Stimulated activated memory B cell treated with anti-CD40 and anti-IgM and Interleukin-4, amounts not matched to agents 10 μg/mL and 1 μg/mL and 100 μg/mL, for 72 hours (primary cell): ENCODE measurements at regions not wholly inside any gene's neighbourhood (a gene's known extent, or its start where the extent isn't known, plus 50 kb on each side); places are given as distances from the start of the nearest gene placed in this dataset.
"Not testable (repeated sequence)": the region's sequence is repeated elsewhere in the genome, so short reads cannot be mapped to it uniquely, and the experiment has no call there.

ENCODE experiments used
- ATAC-seq: fragments of 150-1000 bp; cut with Tn5 transposase; 2 replicates; pipeline ENCODE4 v1.10.0; 2021
- H3K27ac Mint-ChIP-seq: one replicate; pipeline ENCODE4 v1.8.0; 2022; ENCODE audit warnings: mild to moderate bottlenecking, mixed read lengths
- H3K27me3 Mint-ChIP-seq: one replicate; pipeline ENCODE4 v1.8.0; 2022; ENCODE audit warnings: mixed read lengths
- H3K36me3 Mint-ChIP-seq: one replicate; pipeline ENCODE4 v1.8.0; 2022; ENCODE audit warnings: mixed read lengths
- H3K4me1 Mint-ChIP-seq: one replicate; pipeline ENCODE4 v1.8.0; 2022; ENCODE audit warnings: mixed read lengths
- H3K4me3 Mint-ChIP-seq: one replicate; pipeline ENCODE4 v1.8.0; 2022; ENCODE audit warnings: mild to moderate bottlenecking, moderate library complexity, mixed read lengths
- H3K9me3 Mint-ChIP-seq: one replicate; pipeline ENCODE4 v1.8.0; 2022; ENCODE audit warnings: mixed read lengths

DNA sequence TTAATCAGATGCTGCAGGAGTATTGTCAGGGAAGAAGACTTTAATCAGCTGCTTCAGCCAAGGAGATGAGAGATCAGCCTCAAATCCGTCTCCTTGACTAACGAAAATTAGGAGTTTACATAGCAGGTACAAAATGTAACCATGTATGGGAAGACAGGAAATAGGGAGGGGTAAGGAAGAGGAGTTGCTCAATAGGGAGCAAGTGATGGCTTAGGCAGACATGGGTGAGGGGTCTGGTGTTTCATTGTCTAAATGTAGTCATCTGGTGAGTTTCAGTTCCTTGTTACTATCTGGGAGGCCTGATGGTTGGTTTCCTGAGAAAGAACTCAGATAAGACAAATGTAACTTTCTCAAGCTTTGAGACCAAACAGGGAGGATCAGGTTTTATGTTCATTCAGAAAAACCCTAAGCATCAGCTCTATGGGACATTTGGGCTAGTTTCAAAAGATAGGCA lies 217.3 kb upstream of the SULF2 start:
- peaks cover 10% of the 10 kb centered on the region for H3K9me3 Mint-ChIP-seq
- H3K27ac Mint-ChIP-seq = peak overlapping the region; percentile 22
- peaks cover 14% of the 10 kb centered on the region for H3K36me3 Mint-ChIP-seq
- H3K4me1 Mint-ChIP-seq = peaks cover 64% of the 10 kb centered on the region
- no peaks in the 10 kb centered on the region for H3K27me3 Mint-ChIP-seq
- peak; percentile 90 for ATAC-seq
- no peak overlapping the region for H3K4me3 Mint-ChIP-seq

DNA sequence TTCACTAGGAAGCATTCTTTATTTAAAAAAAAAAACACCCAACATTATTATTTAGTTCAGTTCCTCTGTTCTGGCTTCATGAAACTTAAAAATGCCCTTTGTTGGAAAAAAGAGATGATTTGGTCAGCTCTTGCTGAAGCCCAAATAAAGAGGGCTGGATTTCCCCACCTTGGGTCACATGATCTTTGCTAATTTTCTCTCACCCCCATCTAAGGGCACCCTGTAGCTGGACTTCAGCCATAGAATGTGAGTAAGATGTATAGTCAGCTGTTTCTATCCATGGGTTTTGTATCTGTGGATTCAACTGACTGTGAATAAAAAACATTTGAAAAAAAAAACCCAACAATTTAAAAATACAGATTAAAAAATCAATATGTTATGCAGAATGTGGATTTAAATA lies 213.9 kb upstream of the SULF2 start:
- Mint-ChIP-seq H3K27ac (no peak overlapping the region), H3K4me3 (no peak overlapping the region), H3K4me1 (peaks cover 30% of the 10 kb centered on the region), H3K27me3 (no peaks in the 10 kb centered on the region), H3K9me3 (peaks cover 13% of the 10 kb centered on the region), H3K36me3 (peaks cover 12% of the 10 kb centered on the region)
- ATAC-seq = no peak

DNA sequence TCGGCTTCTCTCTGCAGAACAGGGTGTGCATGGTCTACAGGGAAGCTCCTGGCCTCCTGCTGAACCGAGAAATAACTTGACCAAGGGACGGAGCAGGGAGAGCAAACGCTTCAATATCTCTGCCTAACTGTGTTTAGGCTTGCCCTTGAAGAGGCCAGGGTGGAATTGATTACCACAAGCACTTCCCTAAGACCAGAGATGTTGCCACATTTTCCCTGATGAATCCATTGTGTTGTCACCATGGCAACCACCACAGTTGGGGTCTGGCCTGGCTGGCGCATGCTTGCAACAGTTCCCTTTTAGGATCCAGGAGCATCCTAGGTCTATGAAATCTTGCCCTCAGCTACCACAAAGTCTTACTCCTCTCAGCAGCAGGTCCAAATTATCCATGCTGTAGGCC lies 213.5 kb upstream of the SULF2 start:
- Mint-ChIP-seq H3K36me3 (peaks cover 8% of the 10 kb centered on the region), H3K27ac (no peak overlapping the region), H3K27me3 (no peaks in the 10 kb centered on the region), H3K4me3 (no peak overlapping the region), H3K9me3 (peaks cover 14% of the 10 kb centered on the region), H3K4me1 (peaks cover 26% of the 10 kb centered on the region)
- no peak for ATAC-seq

DNA sequence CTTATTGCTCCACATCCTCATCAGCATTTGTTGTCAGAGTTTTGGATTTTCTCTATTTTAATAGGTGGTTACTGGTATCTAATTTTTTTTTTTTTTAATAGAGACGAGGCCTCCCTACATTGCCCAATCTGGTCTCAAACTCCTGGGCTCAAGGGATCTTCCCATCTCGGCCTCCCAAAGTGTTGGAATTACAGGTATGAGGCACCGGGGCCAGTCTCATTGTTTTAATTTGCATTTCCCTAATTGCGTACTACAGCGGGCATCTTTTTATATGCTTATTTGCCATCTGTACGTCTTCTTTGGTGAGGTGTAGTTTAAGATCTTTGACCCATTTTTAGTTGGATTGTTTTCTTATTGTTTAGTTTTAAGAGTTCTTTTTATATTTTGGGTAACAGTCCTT lies 210.4 kb upstream of the SULF2 start:
- H3K27me3 Mint-ChIP-seq = no peaks in the 10 kb centered on the region
- H3K36me3 Mint-ChIP-seq = peaks cover 4% of the 10 kb centered on the region
- no peak overlapping the region for H3K27ac Mint-ChIP-seq
- H3K4me3 Mint-ChIP-seq = no peak overlapping the region
- peaks cover 4% of the 10 kb centered on the region for H3K4me1 Mint-ChIP-seq
- peaks cover 18% of the 10 kb centered on the region for H3K9me3 Mint-ChIP-seq
- ATAC-seq = no peak

DNA sequence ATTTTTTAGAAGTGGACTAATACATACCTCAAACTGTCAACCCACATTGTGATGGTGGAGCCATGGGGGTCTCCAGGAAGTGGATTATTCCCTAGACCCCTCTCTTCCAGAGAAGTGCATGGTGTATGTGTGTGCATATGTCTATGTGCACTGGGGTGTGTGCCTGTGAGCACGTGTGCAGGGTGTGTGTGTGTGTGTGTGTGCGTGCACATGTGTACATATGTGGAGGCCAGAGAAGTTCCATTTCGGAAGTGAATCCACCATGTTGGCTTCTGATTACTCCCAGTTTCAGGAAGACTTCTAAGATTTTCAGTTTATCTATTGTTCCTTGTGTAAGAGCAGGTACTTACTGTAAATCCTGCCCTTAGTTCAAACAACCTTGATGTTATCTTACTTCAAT lies 208.5 kb upstream of the SULF2 start:
- no peaks in the 10 kb centered on the region for H3K36me3 Mint-ChIP-seq

DNA sequence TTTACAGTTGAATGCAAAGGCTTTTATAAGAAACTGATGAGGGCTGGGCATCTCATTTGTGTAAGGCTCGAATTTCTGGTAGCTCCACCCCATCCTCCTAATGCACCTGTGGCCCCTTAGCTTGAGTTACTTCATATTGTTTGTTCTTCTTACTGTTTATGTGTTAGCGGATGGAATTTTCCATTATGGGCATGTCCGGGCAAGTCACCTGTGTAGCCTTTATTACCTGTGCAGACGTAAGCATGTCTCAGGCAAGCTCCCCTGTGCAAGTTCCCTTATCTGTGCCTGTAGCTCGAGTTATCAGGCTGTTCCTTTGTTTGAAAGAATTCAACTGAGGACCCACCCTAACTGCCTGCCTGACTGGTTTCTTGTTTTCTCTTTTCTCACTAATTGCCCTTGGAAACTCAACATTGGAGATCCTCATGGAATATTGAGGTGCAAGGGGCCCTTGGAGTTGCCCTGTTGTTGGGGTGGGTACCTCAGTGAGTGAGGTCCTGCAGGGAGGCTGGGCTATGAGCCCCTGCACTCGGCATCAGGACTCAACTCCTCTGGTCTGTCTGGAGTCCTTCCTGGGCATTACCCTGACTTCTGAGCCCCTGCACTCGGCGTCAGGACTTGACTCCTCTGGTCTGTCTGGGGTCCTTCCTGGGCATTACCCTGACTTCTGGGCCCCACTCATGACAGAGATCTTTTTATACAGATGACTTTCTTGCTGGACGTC lies 207.9 kb upstream of the SULF2 start:
- no peak for ATAC-seq
- H3K9me3 Mint-ChIP-seq = peaks cover 15% of the 10 kb centered on the region
- H3K27ac Mint-ChIP-seq = no peak overlapping the region
- H3K27me3 Mint-ChIP-seq = peaks cover 10% of the 10 kb centered on the region
- H3K4me1 Mint-ChIP-seq = no peaks in the 10 kb centered on the region
- H3K4me3 Mint-ChIP-seq = no peak overlapping the region
- no peaks in the 10 kb centered on the region for H3K36me3 Mint-ChIP-seq

More for the DNA sequence above, 208.5 kb upstream of the SULF2 start:
- Mint-ChIP-seq H3K9me3 (peaks cover 15% of the 10 kb centered on the region), H3K4me3 (no peak overlapping the region), H3K4me1 (no peaks in the 10 kb centered on the region), H3K27me3 (peaks cover 10% of the 10 kb centered on the region), H3K27ac (no peak overlapping the region)
- no peak for ATAC-seq

DNA sequence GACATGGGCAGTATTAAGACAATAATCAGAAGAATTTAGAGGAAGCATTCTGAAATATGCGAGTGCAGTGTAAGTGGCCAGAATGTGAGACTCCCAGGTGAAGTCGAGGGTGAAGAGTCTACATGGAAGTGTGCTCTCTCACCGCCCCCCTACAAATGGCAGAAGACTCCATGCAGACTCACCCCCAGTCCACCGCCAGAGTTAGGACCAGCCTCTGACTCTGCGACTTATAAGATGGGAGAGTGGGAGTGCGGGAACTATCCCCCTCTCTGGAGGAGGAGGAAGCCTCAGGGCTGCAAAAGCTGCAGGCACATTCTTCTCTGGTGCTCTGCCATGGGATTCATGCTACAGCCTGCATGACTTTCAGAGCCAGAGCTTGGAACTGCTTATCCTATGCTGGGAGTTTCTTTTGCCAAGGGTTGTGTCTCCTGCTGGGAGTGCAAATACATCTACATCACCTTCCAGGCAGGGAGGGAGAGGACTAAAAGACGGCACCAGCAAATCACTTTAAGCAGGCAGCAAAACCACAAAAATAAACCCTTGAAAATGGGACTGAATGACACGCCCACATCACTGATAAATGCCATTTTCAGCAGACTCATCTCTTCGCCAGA lies 206.7 kb upstream of the SULF2 start:
- Mint-ChIP-seq H3K27me3 (peaks cover 10% of the 10 kb centered on the region), H3K36me3 (no peaks in the 10 kb centered on the region), H3K9me3 (peaks cover 15% of the 10 kb centered on the region), H3K27ac (no peak overlapping the region), H3K4me3 (no peak overlapping the region), H3K4me1 (no peaks in the 10 kb centered on the region)
- ATAC-seq = no peak

DNA sequence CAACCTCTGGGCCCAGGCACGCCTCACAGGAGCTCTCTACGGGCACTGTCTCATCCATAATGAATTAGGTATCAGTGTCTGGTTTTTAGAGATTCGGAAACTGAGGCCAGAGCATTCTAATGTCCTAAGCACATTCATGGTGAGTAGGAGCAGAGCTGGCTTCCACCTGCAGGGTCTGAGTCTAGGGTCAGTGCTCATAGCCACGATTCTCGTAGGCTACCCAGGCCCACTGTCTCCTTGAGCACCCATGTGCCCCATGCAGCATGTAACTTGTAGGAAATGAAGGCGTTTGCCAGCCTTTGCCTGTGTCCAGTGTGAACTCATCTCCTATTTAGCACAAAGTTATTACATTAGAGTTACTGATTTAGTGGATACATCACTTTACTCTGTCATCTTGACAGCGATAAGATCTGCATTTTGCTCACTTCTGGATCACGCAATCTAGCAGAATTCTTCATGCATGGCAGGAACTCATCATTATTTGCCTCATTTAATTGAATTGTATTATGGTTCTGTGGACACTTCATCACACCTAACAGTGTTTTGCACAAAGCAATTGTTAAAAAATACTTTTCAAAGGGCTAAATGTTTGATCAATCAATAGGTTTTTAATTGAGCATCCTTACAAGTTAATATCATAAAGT lies 205.3 kb upstream of the SULF2 start:
- Mint-ChIP-seq H3K4me1 (no peaks in the 10 kb centered on the region), H3K4me3 (no peak overlapping the region), H3K36me3 (no peaks in the 10 kb centered on the region), H3K9me3 (peaks cover 15% of the 10 kb centered on the region), H3K27ac (no peak overlapping the region), H3K27me3 (peaks cover 10% of the 10 kb centered on the region)
- ATAC-seq = no peak

DNA sequence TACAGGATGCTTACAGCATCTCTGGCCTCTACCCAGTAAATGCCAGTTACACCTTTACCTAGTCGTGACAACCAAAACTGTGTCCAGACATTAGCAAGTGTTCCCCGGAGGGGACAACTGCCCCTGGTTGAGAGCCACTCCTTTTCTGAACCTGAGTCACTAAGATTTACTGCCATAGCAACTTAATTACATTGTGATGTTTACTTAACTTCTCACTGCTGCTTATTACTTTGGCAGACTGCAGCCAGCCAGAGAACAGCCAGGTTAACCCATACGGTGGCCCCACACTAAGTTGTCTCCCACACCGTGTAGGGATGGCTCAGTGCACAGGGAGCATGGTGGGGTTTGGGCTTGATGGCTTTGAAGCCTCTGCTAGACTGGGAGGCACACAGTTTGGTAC lies 204.7 kb upstream of the SULF2 start:
- ATAC-seq = no peak
- H3K27me3 Mint-ChIP-seq = peaks cover 10% of the 10 kb centered on the region
- no peak overlapping the region for H3K4me3 Mint-ChIP-seq
- H3K4me1 Mint-ChIP-seq = no peaks in the 10 kb centered on the region
- H3K27ac Mint-ChIP-seq = no peak overlapping the region
- H3K36me3 Mint-ChIP-seq = no peaks in the 10 kb centered on the region
- peaks cover 15% of the 10 kb centered on the region for H3K9me3 Mint-ChIP-seq

DNA sequence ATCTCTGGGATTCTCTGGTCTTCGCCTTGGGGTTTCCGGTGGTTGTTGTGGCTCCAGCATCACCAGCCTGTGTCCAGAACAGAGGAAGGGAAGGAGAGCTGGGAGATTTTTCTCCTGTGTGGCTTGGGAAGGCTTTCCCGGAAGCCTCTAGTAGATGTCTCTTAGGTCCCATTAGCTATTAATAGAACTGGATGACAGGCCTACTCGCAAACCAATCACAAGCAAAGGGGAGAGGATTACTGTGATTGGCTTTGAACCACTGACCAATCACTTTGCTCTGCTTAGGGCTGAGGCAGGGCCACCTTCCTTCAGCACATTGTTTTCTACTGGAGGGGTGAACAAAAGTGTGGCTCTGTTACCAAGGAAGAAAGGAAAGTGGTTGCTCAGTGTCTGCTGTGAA lies 203.4 kb upstream of the SULF2 start:
- Mint-ChIP-seq H3K4me3 (no peak overlapping the region), H3K27ac (no peak overlapping the region), H3K9me3 (peaks cover 8% of the 10 kb centered on the region), H3K27me3 (peaks cover 10% of the 10 kb centered on the region), H3K36me3 (no peaks in the 10 kb centered on the region), H3K4me1 (peaks cover 9% of the 10 kb centered on the region)
- ATAC-seq = no peak

DNA sequence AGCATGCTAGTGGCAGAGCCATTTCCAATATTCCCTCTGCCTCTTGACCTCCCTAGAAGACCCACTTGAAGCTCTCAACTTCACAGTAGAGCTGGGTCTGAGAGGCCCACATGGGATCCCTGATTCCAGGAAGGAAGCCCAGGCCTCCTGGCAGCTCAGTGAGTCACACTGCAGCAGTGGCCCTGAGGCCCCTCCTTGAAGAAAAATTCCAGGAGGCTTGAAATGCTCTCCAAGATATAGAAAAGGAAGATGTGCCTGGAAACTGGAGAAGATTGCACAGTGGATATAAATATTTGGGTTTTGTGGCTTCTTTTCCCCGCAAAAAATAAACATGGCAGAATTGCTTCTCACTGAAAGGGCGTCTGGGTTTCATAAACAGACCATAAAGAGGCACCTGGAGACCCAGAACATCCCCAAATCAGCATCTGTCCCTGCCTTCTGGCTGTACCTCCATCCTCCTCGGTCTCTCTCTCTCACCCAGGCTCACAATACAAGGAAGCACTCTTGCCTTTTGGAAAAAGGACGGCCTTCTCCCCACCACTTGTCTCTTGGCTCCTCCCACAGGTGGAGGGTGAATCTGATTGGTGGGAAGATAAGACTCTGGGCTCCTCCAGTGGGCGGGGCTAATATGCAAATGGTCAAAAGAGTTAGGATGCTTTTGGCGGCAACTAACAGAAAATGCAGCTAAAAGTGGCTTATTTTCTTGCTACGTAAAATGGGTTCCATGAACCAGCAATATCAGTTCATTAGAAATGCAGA lies 200.0 kb upstream of the SULF2 start:
- H3K4me1 Mint-ChIP-seq = peaks cover 22% of the 10 kb centered on the region
- ATAC-seq = no peak
- no peak overlapping the region for H3K27ac Mint-ChIP-seq
- H3K4me3 Mint-ChIP-seq = no peak overlapping the region
- no peaks in the 10 kb centered on the region for H3K36me3 Mint-ChIP-seq
- H3K27me3 Mint-ChIP-seq = peaks cover 10% of the 10 kb centered on the region
- no peaks in the 10 kb centered on the region for H3K9me3 Mint-ChIP-seq

DNA sequence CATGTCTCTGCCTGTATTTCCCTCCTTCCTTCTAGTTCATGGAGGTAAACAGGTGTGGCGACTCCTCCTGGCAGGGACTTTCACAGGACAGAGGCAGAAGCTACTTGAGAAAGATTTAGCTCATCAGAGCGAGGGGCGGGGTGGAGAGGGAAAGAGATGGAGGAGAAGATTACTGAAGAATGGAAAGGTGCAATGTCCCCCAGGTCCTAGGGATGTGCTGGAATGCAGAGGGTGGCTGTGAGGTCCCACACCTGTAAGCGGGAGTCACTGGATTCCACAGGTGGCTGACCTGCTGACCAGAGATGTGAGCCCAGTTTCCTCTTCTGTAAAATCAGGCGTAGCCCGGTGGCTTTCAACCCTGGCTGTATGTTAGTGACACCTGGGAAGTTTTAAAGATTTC lies 199.2 kb upstream of the SULF2 start:
- Mint-ChIP-seq H3K27me3 (peaks cover 3% of the 10 kb centered on the region), H3K27ac (no peak overlapping the region), H3K36me3 (no peaks in the 10 kb centered on the region), H3K9me3 (no peaks in the 10 kb centered on the region), H3K4me3 (no peak overlapping the region), H3K4me1 (peaks cover 22% of the 10 kb centered on the region)
- no peak for ATAC-seq

DNA sequence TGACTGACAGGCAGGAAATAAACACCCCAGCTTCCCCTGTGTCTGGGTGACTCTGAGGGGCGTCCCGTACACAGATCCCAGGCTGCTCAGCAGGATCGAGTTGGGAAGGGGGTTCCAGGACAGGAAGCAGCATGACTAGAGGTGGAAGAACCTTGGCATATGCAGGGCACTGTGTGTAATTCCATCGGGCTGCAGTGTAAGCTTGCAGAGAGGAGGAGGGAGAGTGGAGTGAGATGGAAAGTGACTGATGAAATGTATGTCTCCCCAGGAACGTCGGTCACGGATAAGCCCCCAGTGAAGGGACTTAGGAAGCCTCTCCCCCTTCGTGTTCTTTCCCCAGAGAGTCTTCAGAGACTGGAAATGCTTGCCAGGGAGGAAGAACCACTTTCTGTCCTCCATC lies 198.4 kb upstream of the SULF2 start:
- not testable (repeated sequence) for H3K27me3 Mint-ChIP-seq, H3K4me3 Mint-ChIP-seq, ATAC-seq, H3K36me3 Mint-ChIP-seq, H3K9me3 Mint-ChIP-seq
- Mint-ChIP-seq H3K27ac (peak overlapping the region; percentile 26), H3K4me1 (peaks cover 28% of the 10 kb centered on the region)

DNA sequence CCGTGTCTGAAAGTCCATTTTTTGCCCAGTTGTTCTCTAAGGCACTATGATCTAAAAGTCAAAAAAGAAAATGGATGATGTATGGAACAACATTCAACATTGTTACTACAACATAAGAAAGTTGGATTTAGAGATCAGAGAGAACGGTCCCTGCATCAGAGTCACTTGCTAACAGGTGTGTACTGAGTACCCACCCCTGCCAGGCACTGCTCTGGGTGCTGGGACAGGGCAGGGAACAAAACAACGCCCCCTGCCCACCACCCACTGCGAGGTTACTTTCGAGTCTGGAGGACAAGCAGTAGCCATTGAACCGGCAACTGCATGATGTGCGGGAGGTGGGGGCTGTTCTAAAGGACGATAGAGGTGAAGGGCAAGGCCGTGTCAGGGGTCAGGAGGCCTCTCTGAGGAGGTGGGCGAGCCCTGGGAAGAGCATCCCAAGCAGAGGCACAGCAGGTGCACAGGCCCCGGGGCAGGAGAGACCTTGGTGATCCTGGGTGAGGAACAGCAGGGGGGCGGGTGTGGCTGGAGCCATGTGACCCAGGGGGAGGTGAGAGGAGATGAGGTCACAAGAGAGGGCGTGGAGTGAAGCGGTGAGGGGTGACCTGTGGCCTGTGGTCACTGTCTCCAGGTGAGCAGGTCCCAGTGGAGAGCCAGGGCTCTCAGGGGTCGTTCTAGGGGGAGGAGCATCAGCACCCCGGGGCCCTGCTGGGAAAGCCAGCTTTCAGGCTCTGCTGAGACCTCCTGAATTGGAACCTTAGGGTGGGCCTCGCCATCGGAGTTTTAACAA lies 197.5 kb upstream of the SULF2 start:
- Mint-ChIP-seq H3K27ac (peak overlapping the region; percentile 26), H3K9me3 (no peaks in the 10 kb centered on the region), H3K4me3 (peak overlapping the region; percentile 3), H3K27me3 (peaks cover 9% of the 10 kb centered on the region), H3K4me1 (peaks cover 28% of the 10 kb centered on the region), H3K36me3 (no peaks in the 10 kb centered on the region)
- peak; percentile 78 for ATAC-seq

DNA sequence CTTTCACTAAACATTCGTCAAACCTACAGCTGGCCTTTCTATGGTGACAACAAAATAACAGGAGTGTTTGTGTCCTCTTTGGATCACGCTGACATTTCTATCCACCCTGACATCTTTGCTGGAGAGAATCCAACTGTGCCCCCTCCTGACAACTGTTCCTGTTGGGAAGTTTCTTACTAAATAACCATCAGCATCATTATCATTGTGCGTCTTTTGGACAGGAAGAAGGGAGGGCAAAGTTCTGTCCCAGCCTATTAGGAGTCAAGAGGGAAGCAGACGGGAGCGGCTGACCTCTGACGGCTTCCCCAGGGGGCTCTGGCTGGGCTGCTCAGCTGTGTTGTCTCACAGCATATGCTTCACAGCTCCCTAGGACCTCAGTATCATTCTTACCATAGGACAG lies 195.9 kb upstream of the SULF2 start:
- Mint-ChIP-seq H3K4me1 (peaks cover 32% of the 10 kb centered on the region), H3K4me3 (no peak overlapping the region), H3K27ac (no peak overlapping the region), H3K27me3 (peaks cover 9% of the 10 kb centered on the region), H3K36me3 (no peaks in the 10 kb centered on the region), H3K9me3 (no peaks in the 10 kb centered on the region)
- ATAC-seq = no peak
